ENCODE measurements at regions not wholly inside any gene's neighbourhood (a gene's known extent, or its start where the extent isn't known, plus 50 kb on each side); places are given as distances from the start of the nearest gene placed in this dataset.

- no peak for FAIRE-seq
- no CpG with 5 or more reads among the region's 6 CpGs for WGBS (ENCODE audit: missing lambda C conversion rate)
- ATAC-seq: no peak
- no peaks in the 10 kb centered on the region for H3K9me3 ChIP-seq
- CTCF ChIA-PET: no interaction called here
- TF ChIP-seq USF2 (IDR thresholded peaks at IDR 0.05): no peak
- TF ChIP-seq HOXA7 (CRISPR knock-in tag; IDR thresholded peaks at IDR 0.05): no peak
- H3K4me3 ChIP-seq: no peak overlapping the region
- POLR2A ChIA-PET: no interaction called here
- no peak overlapping the region for H3K27ac ChIP-seq
- no peak overlapping the region for H3K4me2 ChIP-seq
- H3K4me1 ChIP-seq: no peaks in the 10 kb centered on the region
- DNase-seq (ENCODE audit: low read depth in 1 of 2, low spot score in 1 of 2): no peak
Measured at GRCh38 chrX:129188231-129188630, 335.1 kb downstream of the SMARCA1 start.

- ATAC-seq (no peak), DNase-seq (ENCODE audit: low read depth in 1 of 2, low spot score in 1 of 2) (no peak), FAIRE-seq (no peak)
- H3K4me1 ChIP-seq: no peaks in the 10 kb centered on the region
- H3K27ac ChIP-seq: no peak overlapping the region
- no peaks in the 10 kb centered on the region for H3K9me3 ChIP-seq
- no peak overlapping the region for H3K4me3 ChIP-seq
- POLR2A ChIA-PET: no interaction called here
- CTCF ChIA-PET: no interaction called here
- TF ChIP-seq NPAS2 (CRISPR knock-in tag; IDR thresholded peaks at IDR 0.05; ENCODE audit: borderline replicate concordance): no peak
- TF ChIP-seq CHD2 (IDR thresholded peaks at IDR 0.05; ENCODE audit: low read length, partially characterized antibody): no peak
- TF ChIP-seq E2F6 (IDR thresholded peaks at IDR 0.05; ENCODE audit: borderline replicate concordance, low read depth): no peak
- no peak for TF ChIP-seq NFE2L2 (conservative IDR thresholded peaks at IDR 0.05; ENCODE audit: low read length)
- no peak for TF ChIP-seq FOSL2 (IDR thresholded peaks at IDR 0.05)
- no peak for TF ChIP-seq FOSL2 (CRISPR knock-in tag; IDR thresholded peaks at IDR 0.05)
- no peak overlapping the region for H3K4me2 ChIP-seq
Measured at GRCh38 chrX:129176710-129177109, 346.6 kb downstream of the SMARCA1 start.

GRCh38 chrX:129161108-129161507, 362.2 kb downstream of the SMARCA1 start:
- no peak overlapping the region for H3K4me3 ChIP-seq
- ChIA-PET CTCF (no interaction called here), POLR2A (no interaction called here)
- no peak for TF ChIP-seq HOXB13 (CRISPR knock-in tag; IDR thresholded peaks at IDR 0.05; ENCODE audit: low read depth)
- TF ChIP-seq HOXA7 (CRISPR knock-in tag; IDR thresholded peaks at IDR 0.05): no peak
- TF ChIP-seq GATA3 (IDR thresholded peaks at IDR 0.05; ENCODE audit: borderline replicate concordance): no peak
- TF ChIP-seq BHLHE40 (IDR thresholded peaks at IDR 0.05; ENCODE audit: low read depth, low read length): no peak
- TF ChIP-seq POLR2A (IDR thresholded peaks at IDR 0.05; ENCODE audit: low read length): no peak
- TF ChIP-seq CTCF (IDR thresholded peaks at IDR 0.05): no peak
- no peak for TF ChIP-seq RFX5 (IDR thresholded peaks at IDR 0.05)
- TF ChIP-seq HEYL (CRISPR knock-in tag; IDR thresholded peaks at IDR 0.05): no peak
- no peak for TF ChIP-seq RNF2 (IDR thresholded peaks at IDR 0.05; ENCODE audit: borderline replicate concordance, low read depth)
- TF ChIP-seq ZNF302 (CRISPR knock-in tag; IDR thresholded peaks at IDR 0.05): no peak
- TF ChIP-seq HOXB5 (CRISPR knock-in tag; IDR thresholded peaks at IDR 0.05): no peak
- TF ChIP-seq NR3C1 (IDR thresholded peaks at IDR 0.05): no peak
- TF ChIP-seq MAX (IDR thresholded peaks at IDR 0.05): no peak
- no peak for TF ChIP-seq ELK1 (IDR thresholded peaks at IDR 0.05; ENCODE audit: low read depth, low read length)
- no peaks in the 10 kb centered on the region for H3K9me3 ChIP-seq
- no peaks in the 10 kb centered on the region for H3K4me1 ChIP-seq
- H3K4me2 ChIP-seq: no peak overlapping the region
- ATAC-seq (no peak), FAIRE-seq (peak; percentile 36), DNase-seq (ENCODE audit: low read depth in 1 of 2, low spot score in 1 of 2) (no peak)
- no peak overlapping the region for H3K27ac ChIP-seq

All from A549 (cell line).